RWPE2 (cell line): ENCODE measurements at regions not wholly inside any gene's neighbourhood (a gene's known extent, or its start where the extent isn't known, plus 50 kb on each side); places are given as distances from the start of the nearest gene placed in this dataset.

Experiments used
- ATAC-seq: fragments of 200-7000 bp; cut with Tn5 transposase; 3 replicates; pipeline ENCODE4 v1.9.1; 2021; ENCODE audit warnings: low read depth
- DNase-seq: peaks from one replicate; pipeline ENCODE4 v3.0.0-alpha.2; 2020; ENCODE audit warnings: low spot score
- H3K27ac ChIP-seq: fragments of 450-650 bp; 2 replicates; pipeline ENCODE4 v1.5.1; 2017; ENCODE audit warnings: mild to moderate bottlenecking; ENCODE audit not compliant: poor library complexity, severe bottlenecking
- H3K27me3 ChIP-seq: fragments of 250-450 bp; sonication (Bioruptor Pico); 2 replicates; pipeline ENCODE4 v1.5.1; 2021; ENCODE audit warnings: mild to moderate bottlenecking, moderate library complexity; ENCODE audit not compliant: insufficient read depth, poor library complexity, severe bottlenecking
- H3K36me3 ChIP-seq: fragments of 250-450 bp; sonication (Bioruptor Pico); 2 replicates; pipeline ENCODE4 v1.5.1; 2020; ENCODE audit warnings: low read depth, mild to moderate bottlenecking, moderate library complexity
- H3K4me1 ChIP-seq: fragments of 250-450 bp; sonication (Bioruptor Pico); 2 replicates; pipeline ENCODE4 v1.5.1; 2021; ENCODE audit warnings: mild to moderate bottlenecking, moderate library complexity; ENCODE audit not compliant: insufficient read depth, poor library complexity, severe bottlenecking
- H3K4me3 ChIP-seq: fragments of 250-450 bp; sonication (Bioruptor Pico); 2 replicates; pipeline ENCODE4 v1.5.1; 2021; ENCODE audit warnings: mild to moderate bottlenecking, moderate library complexity; ENCODE audit not compliant: severe bottlenecking
- H3K9me3 ChIP-seq: fragments of 250-450 bp; sonication (Bioruptor Pico); 2 replicates; pipeline ENCODE4 v1.5.1; 2021; ENCODE audit warnings: mild to moderate bottlenecking, moderate library complexity; ENCODE audit not compliant: severe bottlenecking
- CTCF ChIP-seq: fragments of 450-650 bp; IDR thresholded peaks from one replicate; pipeline ENCODE4 v1.5.1; 2017; ENCODE audit warnings: mild to moderate bottlenecking, moderate library complexity; ENCODE audit not compliant: poor library complexity, severe bottlenecking

- TF ChIP-seq CTCF: no peak
- H3K4me1 ChIP-seq: no peaks in the 10 kb centered on the region
- peak; percentile 36; the same call in 2 of the 3 replicates for ATAC-seq
- no peak overlapping the region for H3K4me3 ChIP-seq
- no peaks in the 10 kb centered on the region for H3K9me3 ChIP-seq
- H3K27me3 ChIP-seq: no peaks in the 10 kb centered on the region
- no peak overlapping the region for H3K27ac ChIP-seq
- no peaks in the 10 kb centered on the region for H3K36me3 ChIP-seq
- DNase-seq: no peak
These were observed 106.7 kb upstream of the LCORL start for GRCh38 chr4:18128241-18128640.

GRCh38 chr4:18127030-18127429 lies 105.5 kb upstream of the LCORL start:
- ATAC-seq (peak; percentile 71), DNase-seq (no peak)
- Histone ChIP-seq H3K9me3 (no peaks in the 10 kb centered on the region), H3K4me3 (no peak overlapping the region), H3K36me3 (no peaks in the 10 kb centered on the region), H3K27me3 (no peaks in the 10 kb centered on the region), H3K27ac (no peak overlapping the region), H3K4me1 (no peaks in the 10 kb centered on the region)
- TF ChIP-seq CTCF: no peak

- DNase-seq (no peak), ATAC-seq (no peak)
- Histone ChIP-seq H3K9me3 (no peaks in the 10 kb centered on the region), H3K27ac (no peak overlapping the region), H3K4me3 (no peak overlapping the region), H3K27me3 (no peaks in the 10 kb centered on the region), H3K36me3 (no peaks in the 10 kb centered on the region), H3K4me1 (no peaks in the 10 kb centered on the region)
- no peak for TF ChIP-seq CTCF
These were observed 92.3 kb upstream of the LCORL start for GRCh38 chr4:18113710-18114331.

- no peaks in the 10 kb centered on the region for H3K4me1 ChIP-seq
- H3K27ac ChIP-seq: no peak overlapping the region
- no peak for DNase-seq
- H3K27me3 ChIP-seq: no peaks in the 10 kb centered on the region
- no peaks in the 10 kb centered on the region for H3K36me3 ChIP-seq
- H3K4me3 ChIP-seq: no peak overlapping the region
- no peak for ATAC-seq
- no peak for TF ChIP-seq CTCF
- H3K9me3 ChIP-seq: no peaks in the 10 kb centered on the region
These were observed 89.5 kb upstream of the LCORL start for GRCh38 chr4:18111081-18111480.

- Histone ChIP-seq H3K4me1 (no peaks in the 10 kb centered on the region), H3K27me3 (no peaks in the 10 kb centered on the region), H3K27ac (no peak overlapping the region), H3K9me3 (no peaks in the 10 kb centered on the region), H3K4me3 (no peak overlapping the region), H3K36me3 (no peaks in the 10 kb centered on the region)
- TF ChIP-seq CTCF: no peak
- no peak for DNase-seq
- ATAC-seq: no peak
These were observed 88.5 kb upstream of the LCORL start for GRCh38 chr4:18110099-18110498.
